ENCODE measurements at regions not wholly inside any gene's neighbourhood (a gene's known extent, or its start where the extent isn't known, plus 50 kb on each side); places are given as distances from the start of the nearest gene placed in this dataset.

DNA sequence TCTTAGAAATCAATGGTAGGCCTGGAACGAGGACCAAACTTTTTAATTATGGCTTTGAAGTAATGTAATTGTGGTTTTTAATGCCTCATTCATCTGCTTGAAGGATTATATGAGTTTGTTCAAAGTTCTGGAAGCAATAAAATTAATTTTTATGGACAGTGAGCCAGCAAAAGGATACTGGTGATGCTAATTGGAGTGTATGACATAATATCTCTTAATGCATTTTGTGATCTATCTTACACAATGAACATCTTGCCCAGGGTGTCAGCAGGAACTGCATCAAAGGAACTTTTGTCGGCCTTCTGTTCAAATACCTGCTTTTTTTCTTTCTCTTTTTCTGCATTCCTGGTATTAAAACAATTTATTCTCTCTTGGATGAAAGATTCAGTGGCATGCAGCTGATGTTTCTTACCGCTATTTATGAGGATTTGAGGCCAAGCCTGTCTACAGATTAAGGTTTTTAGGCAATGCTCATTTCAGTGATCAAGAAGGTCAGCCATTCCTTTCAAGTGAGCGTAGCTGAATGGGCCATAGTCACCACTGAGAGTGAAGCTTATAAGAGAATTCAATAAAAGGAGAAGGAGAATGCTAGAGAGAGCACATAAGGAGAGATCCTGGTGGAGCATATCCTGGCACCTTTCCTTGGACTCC, 974.8 kb downstream of the SORCS3 start:
- TF ChIP-seq, protein P1, sequence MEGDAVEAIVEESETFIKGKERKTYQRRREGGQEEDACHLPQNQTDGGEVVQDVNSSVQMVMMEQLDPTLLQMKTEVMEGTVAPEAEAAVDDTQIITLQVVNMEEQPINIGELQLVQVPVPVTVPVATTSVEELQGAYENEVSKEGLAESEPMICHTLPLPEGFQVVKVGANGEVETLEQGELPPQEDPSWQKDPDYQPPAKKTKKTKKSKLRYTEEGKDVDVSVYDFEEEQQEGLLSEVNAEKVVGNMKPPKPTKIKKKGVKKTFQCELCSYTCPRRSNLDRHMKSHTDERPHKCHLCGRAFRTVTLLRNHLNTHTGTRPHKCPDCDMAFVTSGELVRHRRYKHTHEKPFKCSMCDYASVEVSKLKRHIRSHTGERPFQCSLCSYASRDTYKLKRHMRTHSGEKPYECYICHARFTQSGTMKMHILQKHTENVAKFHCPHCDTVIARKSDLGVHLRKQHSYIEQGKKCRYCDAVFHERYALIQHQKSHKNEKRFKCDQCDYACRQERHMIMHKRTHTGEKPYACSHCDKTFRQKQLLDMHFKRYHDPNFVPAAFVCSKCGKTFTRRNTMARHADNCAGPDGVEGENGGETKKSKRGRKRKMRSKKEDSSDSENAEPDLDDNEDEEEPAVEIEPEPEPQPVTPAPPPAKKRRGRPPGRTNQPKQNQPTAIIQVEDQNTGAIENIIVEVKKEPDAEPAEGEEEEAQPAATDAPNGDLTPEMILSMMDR (IDR thresholded peaks at IDR 0.05; ENCODE audit: control insufficient read depth, extremely low read depth, insufficient read depth), result no peak
- DNase-seq (ENCODE audit: low read depth), result no peak
- no peak overlapping the region for H3K4me3 ChIP-seq (ENCODE audit: low read depth, low read length)

DNA sequence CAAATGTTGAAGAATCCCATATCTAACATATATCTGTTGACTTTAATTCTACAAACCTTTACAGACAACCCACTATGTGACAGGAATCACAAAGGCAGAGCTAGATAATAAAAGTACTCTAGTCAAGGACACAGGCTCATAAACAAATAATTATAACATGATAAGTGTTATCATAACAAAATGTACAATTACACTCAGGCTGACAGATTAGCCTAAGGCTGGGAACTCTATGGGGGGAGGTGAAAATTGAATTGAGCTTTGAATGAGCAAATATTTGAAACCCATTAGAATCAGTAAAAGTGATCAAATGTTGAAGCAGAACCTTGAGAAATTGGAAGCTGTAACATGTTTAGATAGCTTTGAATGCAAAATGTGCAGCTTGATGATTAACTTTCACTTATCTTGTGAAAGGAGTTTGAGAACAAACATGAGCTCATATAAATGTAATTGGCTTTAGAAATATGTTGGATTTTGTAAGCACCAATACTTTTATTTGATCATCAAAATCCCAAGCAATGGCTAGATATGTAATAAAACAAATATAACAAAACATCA, 970.2 kb downstream of the SORCS3 start:
- no peak for DNase-seq (ENCODE audit: low read depth)
- no peak overlapping the region for H3K4me3 ChIP-seq (ENCODE audit: low read depth, low read length)
- TF ChIP-seq, protein P1 (IDR thresholded peaks at IDR 0.05; ENCODE audit: control insufficient read depth, extremely low read depth, insufficient read depth), result no peak

DNA sequence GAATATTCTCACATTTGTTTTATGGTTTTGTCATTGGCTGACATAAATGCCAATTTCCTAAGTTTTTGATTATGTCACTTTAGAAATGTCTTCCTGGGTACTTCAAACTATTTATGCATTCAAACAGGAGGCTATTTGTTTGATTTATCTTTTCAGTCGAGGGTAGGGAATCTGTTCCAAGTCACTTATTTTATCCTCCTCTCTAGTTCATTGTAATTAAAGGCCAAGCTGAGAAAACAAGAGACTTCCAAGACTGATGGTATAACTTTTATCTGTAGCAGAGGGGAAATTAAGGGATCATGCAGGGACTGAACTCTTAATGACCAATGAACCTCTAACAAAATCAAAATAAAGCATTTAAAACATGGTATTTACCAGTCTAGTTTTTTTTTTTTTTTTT, 968.4 kb downstream of the SORCS3 start:
- H3K4me3 ChIP-seq (ENCODE audit: low read depth, low read length), result no peak overlapping the region
- TF ChIP-seq, protein P1 (IDR thresholded peaks at IDR 0.05; ENCODE audit: control insufficient read depth, extremely low read depth, insufficient read depth), result no peak
- no peak for DNase-seq (ENCODE audit: low read depth)

DNA sequence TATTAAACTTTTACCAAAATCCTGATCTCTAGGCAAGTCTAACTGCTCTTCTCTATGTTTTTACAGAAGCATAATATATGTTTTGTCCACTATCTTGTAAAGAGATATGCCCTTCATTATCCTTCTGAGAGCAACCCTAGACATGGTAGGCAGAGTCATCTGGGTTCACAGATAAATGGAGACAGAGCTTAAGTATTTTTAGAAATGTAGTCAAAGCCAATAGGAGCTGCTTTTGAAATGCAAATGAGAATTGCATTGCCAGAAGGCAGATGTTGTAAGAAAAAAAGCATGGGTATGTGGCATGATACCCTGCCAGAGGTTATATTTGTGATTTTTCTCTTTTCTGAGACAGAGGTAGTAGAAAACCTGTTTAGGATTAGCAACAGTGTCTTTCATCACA, 964.8 kb downstream of the SORCS3 start:
- TF ChIP-seq, protein P1 (IDR thresholded peaks at IDR 0.05; ENCODE audit: control insufficient read depth, extremely low read depth, insufficient read depth), result no peak
- no peak for DNase-seq (ENCODE audit: low read depth)
- H3K4me3 ChIP-seq (ENCODE audit: low read depth, low read length), result no peak overlapping the region

DNA sequence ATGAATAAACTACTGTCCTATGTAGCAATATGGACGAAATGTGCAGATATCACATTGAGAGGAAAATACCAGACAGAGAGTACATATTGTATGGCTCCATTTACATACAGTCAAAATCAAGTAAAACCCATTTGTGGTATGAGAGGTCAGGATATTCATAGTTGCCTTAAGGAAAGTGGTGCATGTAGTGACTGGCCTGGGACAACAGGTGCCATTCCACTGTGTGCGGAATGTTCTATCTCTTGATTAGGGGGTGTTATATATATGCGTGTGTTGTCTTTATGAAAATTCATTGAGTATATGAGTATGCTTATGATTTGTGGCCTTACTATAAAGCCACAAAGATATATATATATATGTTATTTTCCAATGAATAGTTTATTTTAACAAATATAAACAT, 964.0 kb downstream of the SORCS3 start:
- no peak overlapping the region for H3K4me3 ChIP-seq (ENCODE audit: low read depth, low read length)
- no peak for DNase-seq (ENCODE audit: low read depth)
- TF ChIP-seq, protein P1 (IDR thresholded peaks at IDR 0.05; ENCODE audit: control insufficient read depth, extremely low read depth, insufficient read depth), result no peak

DNA sequence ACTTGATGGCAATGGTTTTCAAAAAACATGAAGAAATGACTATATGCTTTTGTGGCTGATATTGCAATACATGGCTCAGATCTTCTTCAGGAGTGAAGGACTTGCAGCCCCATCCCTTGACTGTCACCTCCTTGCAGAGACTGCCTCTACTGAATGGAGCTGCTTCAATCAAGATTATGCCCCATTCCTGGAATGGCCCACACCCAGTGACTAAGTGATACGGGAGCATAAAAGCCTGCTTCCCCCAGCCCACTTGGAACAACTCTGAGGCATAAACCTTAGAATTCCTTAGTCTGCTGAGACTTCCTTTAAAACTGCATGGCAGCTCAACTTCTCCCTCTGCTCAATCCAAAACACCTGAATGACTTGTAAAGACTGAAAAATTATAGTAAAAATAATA, 957.1 kb downstream of the SORCS3 start:
- no peak overlapping the region for H3K4me3 ChIP-seq (ENCODE audit: low read depth, low read length)
- DNase-seq (ENCODE audit: low read depth), result no peak
- TF ChIP-seq, protein P1 (IDR thresholded peaks at IDR 0.05; ENCODE audit: control insufficient read depth, extremely low read depth, insufficient read depth), result no peak

DNA sequence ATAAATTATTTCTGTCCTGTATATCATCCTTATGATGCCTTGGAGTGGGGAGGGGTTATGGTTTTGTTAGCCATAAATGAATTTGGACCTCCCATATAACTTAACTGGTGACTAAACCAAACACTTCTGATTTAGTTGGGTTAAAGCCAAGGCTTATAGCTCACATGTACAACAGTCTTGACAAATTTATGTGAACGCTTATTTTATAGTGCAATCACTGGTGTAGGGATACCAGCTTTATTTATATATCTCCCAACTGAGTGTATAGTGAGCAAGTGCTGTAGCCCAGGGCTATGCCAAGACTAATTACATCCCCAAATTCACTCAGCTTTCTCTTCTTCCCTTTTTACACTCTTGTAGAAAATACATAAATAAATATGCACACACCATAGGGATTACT, 956.2 kb downstream of the SORCS3 start:
- TF ChIP-seq, protein P1 (IDR thresholded peaks at IDR 0.05; ENCODE audit: control insufficient read depth, extremely low read depth, insufficient read depth), result no peak
- no peak for DNase-seq (ENCODE audit: low read depth)
- H3K4me3 ChIP-seq (ENCODE audit: low read depth, low read length), result no peak overlapping the region

All from LNCaP clone FGC (cell line).